ENCODE measurements at regions not wholly inside any gene's neighbourhood (a gene's known extent, or its start where the extent isn't known, plus 50 kb on each side); places are given as distances from the start of the nearest gene placed in this dataset. TPM values are rescaled to one million over a fixed set of nuclear protein-coding genes. Genes with fewer than 3 reads are reported as not detected.
"Not testable (repeated sequence)": the region's sequence is repeated elsewhere in the genome, so short reads cannot be mapped to it uniquely, and the experiment has no call there.

- H3K4me3 ChIP-seq (ENCODE audit: insufficient read depth, low read length) = no peak overlapping the region
- H3K9me3 ChIP-seq (ENCODE audit: low read depth, low read length) = peaks cover 21% of the 10 kb centered on the region
- no peak overlapping the region for H3K27ac ChIP-seq (ENCODE audit: low read depth, low read length)
- no peaks in the 10 kb centered on the region for H3K4me1 ChIP-seq (ENCODE audit: insufficient read depth, low read length)
- H2AFZ ChIP-seq (ENCODE audit: low read length) = no peak overlapping the region
- H3K79me2 ChIP-seq (ENCODE audit: insufficient read depth, low read length) = no peaks in the 10 kb centered on the region
- H3K4me2 ChIP-seq (ENCODE audit: insufficient read depth, low read length) = no peak overlapping the region
- peak; percentile 56 for DNase-seq (ENCODE audit: insufficient read length, low spot score, missing footprints)
- TF ChIP-seq CTCF (IDR thresholded peaks at IDR 0.05; ENCODE audit: extremely low read depth, low read depth, low read length) = no peak
- H3K36me3 ChIP-seq (ENCODE audit: insufficient read depth, low read length) = no peaks in the 10 kb centered on the region
- no peaks in the 10 kb centered on the region for H4K20me1 ChIP-seq (ENCODE audit: insufficient read depth, low read length)
- no peaks in the 10 kb centered on the region for H3K27me3 ChIP-seq (ENCODE audit: insufficient read depth, low read length)
Observed at GRCh38 chr22:10778296-10778814, 4749.6 kb upstream of the OR11H1 start.

DNA sequence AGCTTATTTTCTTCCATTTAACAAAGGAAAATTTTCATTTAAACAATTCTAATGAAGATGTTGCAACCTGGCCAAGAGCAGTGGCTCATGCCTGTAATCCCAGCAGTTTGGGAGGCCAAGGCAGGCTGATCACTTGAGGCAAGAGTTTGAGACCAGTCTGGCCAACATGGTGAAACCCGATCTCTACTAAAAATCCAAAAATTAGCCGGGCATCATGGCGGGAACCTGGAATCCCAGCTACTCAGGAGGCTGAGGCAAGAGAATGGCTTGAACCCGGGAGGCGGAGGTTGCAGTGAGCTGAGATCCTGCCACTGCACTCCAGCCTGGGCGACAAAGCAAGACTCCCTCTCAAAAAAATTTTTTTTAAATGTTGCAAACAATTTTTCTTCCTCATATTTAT lies 4748.8 kb upstream of the OR11H1 start:
- not testable (repeated sequence) for H2AFZ ChIP-seq (ENCODE audit: low read length); H3K4me3 ChIP-seq (ENCODE audit: insufficient read depth, low read length); H3K27ac ChIP-seq (ENCODE audit: low read depth, low read length); H4K20me1 ChIP-seq (ENCODE audit: insufficient read depth, low read length); H3K4me1 ChIP-seq (ENCODE audit: insufficient read depth, low read length); H3K79me2 ChIP-seq (ENCODE audit: insufficient read depth, low read length); H3K36me3 ChIP-seq (ENCODE audit: insufficient read depth, low read length); DNase-seq (ENCODE audit: insufficient read length, low spot score, missing footprints); H3K4me2 ChIP-seq (ENCODE audit: insufficient read depth, low read length); H3K27me3 ChIP-seq (ENCODE audit: insufficient read depth, low read length)
- H3K9me3 ChIP-seq (ENCODE audit: low read depth, low read length) = peaks cover 21% of the 10 kb centered on the region

- no peaks in the 10 kb centered on the region for H3K79me2 ChIP-seq (ENCODE audit: insufficient read depth, low read length)
- peaks cover 21% of the 10 kb centered on the region for H3K9me3 ChIP-seq (ENCODE audit: low read depth, low read length)
- no peaks in the 10 kb centered on the region for H3K36me3 ChIP-seq (ENCODE audit: insufficient read depth, low read length)
- H4K20me1 ChIP-seq (ENCODE audit: insufficient read depth, low read length) = no peaks in the 10 kb centered on the region
- H3K4me3 ChIP-seq (ENCODE audit: insufficient read depth, low read length) = no peak overlapping the region
- no peak overlapping the region for H3K27ac ChIP-seq (ENCODE audit: low read depth, low read length)
- DNase-seq (ENCODE audit: insufficient read length, low spot score, missing footprints) = no peak
- H3K4me2 ChIP-seq (ENCODE audit: insufficient read depth, low read length) = no peak overlapping the region
- H3K4me1 ChIP-seq (ENCODE audit: insufficient read depth, low read length) = no peaks in the 10 kb centered on the region
- TF ChIP-seq CTCF (IDR thresholded peaks at IDR 0.05; ENCODE audit: extremely low read depth, low read depth, low read length) = no peak
- no peak overlapping the region for H2AFZ ChIP-seq (ENCODE audit: low read length)
- no peaks in the 10 kb centered on the region for H3K27me3 ChIP-seq (ENCODE audit: insufficient read depth, low read length)
Observed at GRCh38 chr22:10780281-10780680, 4747.7 kb upstream of the OR11H1 start.

DNA sequence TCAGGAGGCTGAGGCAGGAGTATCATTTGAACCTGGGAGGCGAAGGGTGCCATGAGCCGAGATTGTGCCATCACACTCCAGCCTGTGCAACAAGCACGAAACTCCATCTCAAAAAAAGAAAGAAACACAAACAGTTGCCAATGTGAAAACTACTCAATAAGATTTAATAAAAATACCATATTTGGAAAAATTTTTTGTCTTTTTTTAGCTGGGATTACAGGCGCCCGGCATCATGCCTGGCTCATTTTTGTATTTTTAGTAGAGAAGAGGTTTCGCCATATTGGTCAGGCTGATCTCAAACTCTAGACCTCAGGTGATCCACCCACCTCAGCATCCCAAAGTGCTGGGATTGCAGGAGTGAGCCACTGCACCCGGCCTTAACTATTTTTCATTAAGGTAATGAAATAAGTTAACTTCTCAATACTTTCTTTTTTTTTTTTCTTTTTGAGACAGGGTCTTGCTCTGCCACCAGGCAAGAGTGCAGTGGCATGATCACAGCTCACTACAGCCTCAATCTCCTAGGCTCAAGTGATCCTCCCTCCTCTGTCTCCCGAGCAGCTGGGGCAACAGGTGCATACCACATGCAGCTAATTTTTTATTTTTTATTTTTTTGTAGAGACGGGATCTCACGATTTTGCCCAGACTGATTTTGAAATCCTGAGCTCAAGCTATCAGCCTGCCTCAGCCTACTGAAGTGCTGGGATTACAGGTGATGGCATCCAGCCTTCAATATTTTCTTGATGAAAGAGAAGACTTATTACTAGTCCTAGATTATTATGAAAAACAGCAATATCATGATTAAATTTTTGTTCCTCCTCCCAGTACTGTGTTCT lies 4746.2 kb upstream of the OR11H1 start:
- Histone ChIP-seq H3K4me1 (ENCODE audit: insufficient read depth, low read length) (no peaks in the 10 kb centered on the region), H3K4me2 (ENCODE audit: insufficient read depth, low read length) (no peak overlapping the region), H3K4me3 (ENCODE audit: insufficient read depth, low read length) (no peak overlapping the region), H3K27ac (ENCODE audit: low read depth, low read length) (no peak overlapping the region), H3K9me3 (ENCODE audit: low read depth, low read length) (peaks cover 14% of the 10 kb centered on the region), H4K20me1 (ENCODE audit: insufficient read depth, low read length) (no peaks in the 10 kb centered on the region), H3K79me2 (ENCODE audit: insufficient read depth, low read length) (no peaks in the 10 kb centered on the region), H2AFZ (ENCODE audit: low read length) (no peak overlapping the region), H3K27me3 (ENCODE audit: insufficient read depth, low read length) (no peaks in the 10 kb centered on the region), H3K36me3 (ENCODE audit: insufficient read depth, low read length) (no peaks in the 10 kb centered on the region)
- no peak for TF ChIP-seq CTCF (IDR thresholded peaks at IDR 0.05; ENCODE audit: extremely low read depth, low read depth, low read length)
- no peak for DNase-seq (ENCODE audit: insufficient read length, low spot score, missing footprints)

Small RNA genes lying in the stretch of these regions (small RNA-seq; reads per million reads assigned to genes)
- not detected for gene RF00004

Measured in osteoblast (primary cell).